GM18520 (cell line): ENCODE measurements at regions not wholly inside any gene's neighbourhood (a gene's known extent, or its start where the extent isn't known, plus 50 kb on each side); places are given as distances from the start of the nearest gene placed in this dataset.

Experiments used
- ATAC-seq: cut with Tn5 transposase; IDR thresholded peaks from one replicate; pipeline ENCODE4 v1.9.1; 2021; ENCODE audit not compliant: unreplicated experiment

- no peak for ATAC-seq
Observed at GRCh38 chr3:18051306-18051705, 308.9 kb upstream of the TBC1D5 start.

- no peak for ATAC-seq
Observed at GRCh38 chr3:18049096-18049495, 306.7 kb upstream of the TBC1D5 start.

DNA sequence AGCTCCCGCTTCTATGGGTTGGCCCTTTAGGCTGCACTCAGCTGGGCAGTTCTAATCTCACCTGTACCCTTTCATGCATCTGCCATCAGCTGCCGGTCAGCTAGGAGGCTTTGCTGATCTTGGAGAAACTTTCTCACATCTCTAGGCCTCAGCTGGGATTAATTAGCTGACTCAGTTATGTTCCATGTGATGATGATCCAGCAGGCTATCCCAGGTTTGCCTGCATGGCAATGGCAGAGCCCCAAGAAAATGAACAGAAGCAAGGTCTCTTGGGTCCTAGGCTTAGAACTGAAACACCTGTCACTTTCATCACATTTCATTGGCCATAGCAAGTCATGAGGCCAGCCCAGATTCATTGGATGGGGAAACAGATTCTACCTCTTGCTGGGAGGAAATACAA lies 304.6 kb upstream of the TBC1D5 start:
- no peak for ATAC-seq

DNA sequence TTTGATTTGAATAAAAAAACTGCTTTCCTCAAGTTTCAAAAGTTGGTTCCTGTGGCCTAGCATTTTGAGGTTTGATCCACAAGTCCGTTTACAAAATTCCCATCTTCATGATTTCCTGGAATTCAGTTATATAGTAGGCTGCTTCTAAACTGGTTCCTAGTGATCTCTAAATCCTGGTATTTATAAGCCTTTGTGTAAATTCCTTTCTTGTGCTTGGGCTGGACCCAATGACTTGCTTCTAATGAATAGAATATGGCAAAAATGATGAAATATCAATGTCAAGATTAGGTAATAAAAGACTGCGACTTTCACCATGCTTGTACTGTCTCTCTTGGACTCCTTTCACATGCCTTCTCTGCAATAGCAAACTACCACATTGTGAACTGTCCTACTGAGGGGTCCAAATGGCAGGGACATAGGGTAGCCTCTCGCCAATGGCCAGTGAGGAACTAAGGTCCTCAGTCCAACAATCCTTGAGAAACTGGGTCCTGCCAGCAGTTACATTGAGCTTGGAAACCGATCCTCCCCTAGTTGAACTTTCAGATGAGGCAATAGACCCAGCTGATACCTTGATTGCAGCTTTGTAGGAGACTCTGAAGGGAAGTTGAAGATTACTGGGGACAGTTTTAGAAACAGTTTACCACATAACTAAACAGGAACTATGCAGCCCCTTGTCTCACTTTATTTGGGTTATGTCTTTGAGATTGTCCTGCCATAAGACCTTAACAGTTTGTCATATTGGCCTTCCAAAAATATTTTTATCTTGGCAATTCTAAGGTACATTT lies 303.9 kb upstream of the TBC1D5 start:
- ATAC-seq: no peak

GRCh38 chr3:18044971-18045880 lies 302.8 kb upstream of the TBC1D5 start:
- ATAC-seq: no peak

GRCh38 chr3:18044191-18044590 lies 301.8 kb upstream of the TBC1D5 start:
- no peak for ATAC-seq

DNA sequence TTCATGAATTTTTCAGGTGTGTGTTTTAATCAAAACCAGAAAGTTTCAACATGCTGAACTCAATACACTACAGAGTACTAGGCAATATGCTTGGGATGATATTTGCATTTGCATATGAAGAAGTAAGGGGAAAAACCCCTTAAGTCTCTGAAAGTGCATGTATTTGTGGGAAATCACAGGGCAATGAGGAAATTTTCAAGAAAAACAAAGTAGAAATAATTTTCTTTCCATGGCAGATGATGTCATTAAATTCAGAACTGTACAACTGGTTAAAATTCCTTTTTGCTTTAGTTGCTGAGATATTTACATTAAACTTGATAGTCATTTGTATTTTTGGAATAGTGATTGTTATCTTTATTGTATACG lies 294.0 kb upstream of the TBC1D5 start:
- ATAC-seq: no peak

GRCh38 chr3:18035641-18036449 lies 293.4 kb upstream of the TBC1D5 start:
- ATAC-seq: no peak

DNA sequence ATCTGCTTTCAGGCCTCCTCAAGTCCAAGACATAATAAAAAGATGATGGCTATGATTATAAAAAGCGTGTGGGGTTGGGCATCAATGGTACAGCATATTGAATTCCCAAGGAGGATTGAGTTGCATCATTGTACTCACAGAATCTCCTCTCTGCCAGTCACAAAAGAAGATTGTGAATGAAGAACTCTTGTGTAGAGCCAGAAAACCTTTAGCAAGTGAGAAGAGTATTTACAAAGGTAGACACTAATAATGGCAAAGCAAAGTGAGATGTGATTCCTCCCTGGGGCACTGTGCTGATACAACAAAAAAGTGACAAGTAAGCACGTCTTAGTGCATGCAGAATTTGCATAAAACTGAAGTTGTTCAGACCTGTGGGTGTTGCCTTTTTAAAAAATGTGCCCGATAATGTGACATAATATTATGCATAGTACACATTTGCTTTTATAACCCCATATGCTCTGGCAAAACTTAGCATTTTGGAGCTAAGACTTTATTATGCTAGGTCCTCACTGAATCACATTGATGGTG lies 291.2 kb upstream of the TBC1D5 start:
- no peak for ATAC-seq

GRCh38 chr3:18030371-18030870 lies 288.0 kb upstream of the TBC1D5 start:
- no peak for ATAC-seq

GRCh38 chr3:18027161-18027939 lies 284.9 kb upstream of the TBC1D5 start:
- ATAC-seq: no peak

GRCh38 chr3:18024715-18025114 lies 282.3 kb upstream of the TBC1D5 start:
- no peak for ATAC-seq

DNA sequence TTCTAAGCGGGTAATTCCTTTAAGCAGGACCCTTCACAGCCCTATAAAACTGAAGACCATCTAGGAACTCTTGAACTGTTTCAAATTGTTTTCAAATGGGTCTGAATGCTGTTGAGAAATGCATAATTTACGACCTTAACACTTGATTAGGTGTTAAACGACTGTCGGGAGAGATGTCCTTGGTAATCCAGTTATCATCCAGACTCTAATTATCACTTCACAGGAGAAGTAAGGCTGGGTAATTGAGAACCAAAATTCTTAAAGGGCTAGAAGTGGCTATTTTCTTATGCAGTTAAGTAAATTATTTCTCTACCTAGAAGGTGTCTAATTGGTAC lies 276.7 kb upstream of the TBC1D5 start:
- ATAC-seq: no peak

GRCh38 chr3:18018491-18019160 lies 276.2 kb upstream of the TBC1D5 start:
- ATAC-seq: no peak

DNA sequence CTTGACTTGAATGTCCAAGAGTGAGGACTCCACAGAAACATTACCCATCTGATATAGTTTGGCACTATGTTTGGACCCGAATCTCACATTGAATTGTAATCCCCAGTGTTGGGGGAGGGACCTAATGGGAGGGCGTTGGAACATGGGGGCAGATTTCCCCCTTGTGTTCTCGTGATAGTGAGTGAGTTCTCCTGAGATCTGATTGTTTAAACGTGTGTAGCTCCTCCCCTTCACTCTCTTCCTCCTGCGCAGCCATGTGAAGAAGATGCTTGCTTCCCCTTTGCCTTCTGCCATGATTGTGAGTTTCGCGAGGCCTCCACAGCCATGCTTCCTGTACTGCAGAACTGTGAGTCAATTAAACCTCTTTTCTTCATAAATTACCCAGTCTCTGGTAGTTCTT lies 273.9 kb upstream of the TBC1D5 start:
- no peak for ATAC-seq

DNA sequence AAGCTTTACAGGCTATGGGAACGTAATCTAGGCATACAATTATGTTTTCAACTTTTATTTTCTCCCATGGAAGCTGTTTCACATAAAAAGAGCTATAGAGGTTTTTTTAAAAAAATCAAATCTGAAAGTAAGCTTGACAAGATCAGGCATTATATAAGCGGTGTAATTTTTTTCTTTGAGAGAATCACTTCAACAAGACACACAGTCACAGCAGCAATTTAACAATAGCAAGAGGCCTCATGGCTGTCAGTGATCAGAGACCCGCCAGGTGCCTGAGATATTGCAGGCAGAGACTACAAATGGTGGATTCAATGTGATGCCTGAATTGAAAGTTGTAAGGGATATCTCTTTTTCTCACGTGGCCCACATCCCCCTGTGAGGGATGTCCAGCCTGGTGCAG lies 270.5 kb upstream of the TBC1D5 start:
- no peak for ATAC-seq

DNA sequence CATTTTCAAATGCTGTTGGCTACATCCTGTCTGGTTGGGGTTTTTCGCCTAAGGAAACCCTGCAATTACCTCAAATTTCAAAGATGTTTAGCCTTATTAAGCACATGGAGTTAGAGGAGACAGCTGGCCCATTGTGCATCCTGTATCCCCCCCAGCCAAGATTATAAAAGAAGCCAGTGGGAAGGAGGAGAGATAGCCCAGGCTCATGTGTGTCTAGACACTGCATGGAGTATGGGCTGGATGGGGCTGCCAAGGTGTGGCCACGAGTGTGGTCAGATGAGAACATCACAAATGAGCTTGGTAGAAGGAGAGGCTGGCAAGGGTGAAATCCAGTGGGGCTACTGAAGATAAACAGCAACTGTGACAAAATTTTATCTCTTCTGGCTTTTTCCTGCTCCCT lies 270.0 kb upstream of the TBC1D5 start:
- no peak for ATAC-seq

- no peak for ATAC-seq
Observed at GRCh38 chr3:18011387-18011786, 269.0 kb upstream of the TBC1D5 start.

- ATAC-seq: no peak
Observed at GRCh38 chr3:18010001-18010400, 267.6 kb upstream of the TBC1D5 start.
